H1 (cell line): ENCODE measurements at regions not wholly inside any gene's neighbourhood (a gene's known extent, or its start where the extent isn't known, plus 50 kb on each side); places are given as distances from the start of the nearest gene placed in this dataset.

ENCODE experiments used
- EZH2 ChIP-seq: fragments of 200-600 bp; sonication (generic); IDR thresholded peaks from 2 replicates; pipeline ENCODE4 v1.7.1; 2012; ENCODE audit warnings: low read depth, mild to moderate bottlenecking, moderate library complexity, low read length, inconsistent platforms; ENCODE audit not compliant: severe bottlenecking
- MAX ChIP-seq: IDR thresholded peaks from 2 replicates; pipeline ENCODE4 v1.6.1; 2012; ENCODE audit warnings: inconsistent platforms
- POLR2A ChIP-seq, 2 experiments: IDR thresholded peaks; 1 replicate in 1 of 2; 2 replicates in 1 of 2; pipeline ENCODE4 v1.6.1; 2011; ENCODE audit warnings: low read depth in 2 of 2, low read length in 2 of 2, mild to moderate bottlenecking in 2 of 2; ENCODE audit errors: control extremely low read depth in 1 of 2
- SIN3A ChIP-seq, 2 experiments: IDR thresholded peaks in 1 of 2; conservative IDR thresholded peaks in 1 of 2; 2 replicates each; pipeline ENCODE4 v1.6.1; 2011 to 2012; ENCODE audit warnings: low read length in 2 of 2, improper control_type of control experiment in 1 of 2, low read depth in 1 of 2, mild to moderate bottlenecking in 1 of 2

- TF ChIP-seq SIN3A (conservative IDR thresholded peaks at IDR 0.05 in 1 of 2, IDR thresholded peaks at IDR 0.05 in 1 of 2; ENCODE audit: low read depth in 1 of 2, low read length in 2 of 2) (no peak), MAX (no peak), EZH2 (no peak), POLR2A (IDR thresholded peaks at IDR 0.05; ENCODE audit: control extremely low read depth in 1 of 2, low read depth in 2 of 2, low read length in 2 of 2) (no peak)
Measured at GRCh38 chr5:41600731-41601130, 90.3 kb upstream of the PLCXD3 start.
